ENCODE measurements at regions not wholly inside any gene's neighbourhood (a gene's known extent, or its start where the extent isn't known, plus 50 kb on each side); places are given as distances from the start of the nearest gene placed in this dataset.

- H3K36me3 ChIP-seq (ENCODE audit: insufficient read depth, low read length), result no peaks in the 10 kb centered on the region
Measured at GRCh38 chr10:7474388-7474787, 63.6 kb upstream of the SFMBT2 start.

GRCh38 chr10:7473474-7473873, 62.6 kb upstream of the SFMBT2 start:
- no peaks in the 10 kb centered on the region for H3K27me3 ChIP-seq (ENCODE audit: insufficient read depth, low read length)
- no peak overlapping the region for H3K4me3 ChIP-seq (ENCODE audit: low read length)
- H2AFZ ChIP-seq (ENCODE audit: low read depth, low read length), result no peak overlapping the region
- no peaks in the 10 kb centered on the region for H3K9me3 ChIP-seq (ENCODE audit: low read length)
- H3K36me3 ChIP-seq (ENCODE audit: insufficient read depth, low read length), result no peaks in the 10 kb centered on the region
- H3K4me1 ChIP-seq (ENCODE audit: insufficient read depth, low read length), result peaks cover 2% of the 10 kb centered on the region

More at GRCh38 chr10:7474388-7474787, 63.6 kb upstream of the SFMBT2 start:
- no peak overlapping the region for H3K4me3 ChIP-seq (ENCODE audit: low read length)
- H3K4me1 ChIP-seq (ENCODE audit: insufficient read depth, low read length), result peaks cover 2% of the 10 kb centered on the region
- H3K27me3 ChIP-seq (ENCODE audit: insufficient read depth, low read length), result no peaks in the 10 kb centered on the region
- no peaks in the 10 kb centered on the region for H3K9me3 ChIP-seq (ENCODE audit: low read length)
- no peak overlapping the region for H2AFZ ChIP-seq (ENCODE audit: low read depth, low read length)

- Histone ChIP-seq H3K4me1 (ENCODE audit: insufficient read depth, low read length) (peaks cover 2% of the 10 kb centered on the region), H3K27me3 (ENCODE audit: insufficient read depth, low read length) (no peaks in the 10 kb centered on the region), H3K4me3 (ENCODE audit: low read length) (no peak overlapping the region), H3K36me3 (ENCODE audit: insufficient read depth, low read length) (no peaks in the 10 kb centered on the region), H2AFZ (ENCODE audit: low read depth, low read length) (no peak overlapping the region), H3K9me3 (ENCODE audit: low read length) (no peaks in the 10 kb centered on the region)
Measured at GRCh38 chr10:7471720-7472367, 61.0 kb upstream of the SFMBT2 start.

GRCh38 chr10:7470371-7470770, 59.5 kb upstream of the SFMBT2 start:
- Histone ChIP-seq H2AFZ (ENCODE audit: low read depth, low read length) (no peak overlapping the region), H3K4me3 (ENCODE audit: low read length) (no peak overlapping the region), H3K36me3 (ENCODE audit: insufficient read depth, low read length) (no peaks in the 10 kb centered on the region), H3K9me3 (ENCODE audit: low read length) (no peaks in the 10 kb centered on the region), H3K4me1 (ENCODE audit: insufficient read depth, low read length) (no peaks in the 10 kb centered on the region), H3K27me3 (ENCODE audit: insufficient read depth, low read length) (peaks cover 2% of the 10 kb centered on the region)

GRCh38 chr10:7467031-7467667, 56.3 kb upstream of the SFMBT2 start:
- no peaks in the 10 kb centered on the region for H3K36me3 ChIP-seq (ENCODE audit: insufficient read depth, low read length)
- no peaks in the 10 kb centered on the region for H3K4me1 ChIP-seq (ENCODE audit: insufficient read depth, low read length)
- H3K9me3 ChIP-seq (ENCODE audit: low read length), result no peaks in the 10 kb centered on the region
- H3K4me3 ChIP-seq (ENCODE audit: low read length), result no peak overlapping the region
- no peak overlapping the region for H2AFZ ChIP-seq (ENCODE audit: low read depth, low read length)
- H3K27me3 ChIP-seq (ENCODE audit: insufficient read depth, low read length), result peaks cover 2% of the 10 kb centered on the region

- H2AFZ ChIP-seq (ENCODE audit: low read depth, low read length), result no peak overlapping the region
- no peaks in the 10 kb centered on the region for H3K36me3 ChIP-seq (ENCODE audit: insufficient read depth, low read length)
- H3K4me1 ChIP-seq (ENCODE audit: insufficient read depth, low read length), result no peaks in the 10 kb centered on the region
- H3K4me3 ChIP-seq (ENCODE audit: low read length), result no peak overlapping the region
- H3K9me3 ChIP-seq (ENCODE audit: low read length), result no peaks in the 10 kb centered on the region
- H3K27me3 ChIP-seq (ENCODE audit: insufficient read depth, low read length), result peaks cover 2% of the 10 kb centered on the region
Measured at GRCh38 chr10:7464691-7465090, 53.9 kb upstream of the SFMBT2 start.

Data from neuron (in vitro differentiated cells).